GM12878 (cell line): ENCODE measurements at regions not wholly inside any gene's neighbourhood (a gene's known extent, or its start where the extent isn't known, plus 50 kb on each side); places are given as distances from the start of the nearest gene placed in this dataset.

Source experiments
- ATF7 ChIP-seq: fragments of 450-650 bp; IDR thresholded peaks from 2 replicates; pipeline ENCODE4 v1.6.1; 2016; ENCODE audit warnings: low read depth, mild to moderate bottlenecking
- CBX5 ChIP-seq: sonication (generic); IDR thresholded peaks from 2 replicates; pipeline ENCODE4 v1.6.1; 2016; ENCODE audit warnings: low read depth, moderate library complexity, mild to moderate bottlenecking, inconsistent platforms
- CHD2 ChIP-seq: IDR thresholded peaks from 2 replicates; pipeline ENCODE4 v1.6.1; 2011; ENCODE audit warnings: low read depth, low read length, improper control_type of control experiment, borderline replicate concordance
- FOXK2 ChIP-seq: fragments of 450-650 bp; IDR thresholded peaks from 2 replicates; pipeline ENCODE4 v1.6.1; 2017; ENCODE audit warnings: mild to moderate bottlenecking, moderate library complexity
- HDGF ChIP-seq: fragments of 450-650 bp; IDR thresholded peaks from 2 replicates; pipeline ENCODE4 v1.6.1; 2016; ENCODE audit warnings: antibody characterized with exemption
- IKZF1 ChIP-seq: fragments of 450-650 bp; conservative IDR thresholded peaks from 2 replicates; pipeline ENCODE4 v1.6.1; 2017; ENCODE audit warnings: antibody characterized with exemption, mild to moderate bottlenecking
- IKZF2 ChIP-seq, 2 experiments: fragments of 450-650 bp; IDR thresholded peaks; 2 replicates each; pipeline ENCODE4 v1.6.1; 2017; ENCODE audit warnings: mild to moderate bottlenecking in 2 of 2, moderate library complexity in 2 of 2
- IRF4 ChIP-seq: IDR thresholded peaks from 2 replicates; pipeline ENCODE4 v1.6.1; 2011; ENCODE audit warnings: low read depth, low read length
- JUND ChIP-seq: IDR thresholded peaks from 2 replicates; pipeline ENCODE4 v1.6.1; 2012; ENCODE audit warnings: low read depth, mild to moderate bottlenecking, low read length, improper control_type of control experiment, moderate library complexity
- MTA2 ChIP-seq: fragments of 450-650 bp; IDR thresholded peaks from 2 replicates; pipeline ENCODE4 v1.6.1; 2016; ENCODE audit warnings: low read depth, mild to moderate bottlenecking, moderate library complexity
- MTA3 ChIP-seq: IDR thresholded peaks from 2 replicates; pipeline ENCODE4 v1.6.1; 2012; ENCODE audit warnings: low read length, inconsistent platforms, borderline replicate concordance
- NBN ChIP-seq: fragments of 450-650 bp; IDR thresholded peaks from 2 replicates; pipeline ENCODE4 v1.6.1; 2016
- POLR2AphosphoS2 ChIP-seq: IDR thresholded peaks from 2 replicates; pipeline ENCODE4 v1.6.1; 2011; ENCODE audit warnings: low read depth, mild to moderate bottlenecking, low read length, improper control_type of control experiment, moderate library complexity
- POU2F2 ChIP-seq: IDR thresholded peaks from 3 replicates; pipeline ENCODE4 v1.6.1; 2011; ENCODE audit warnings: low read depth, mild to moderate bottlenecking, low read length, borderline replicate concordance
- RCOR1 ChIP-seq: conservative IDR thresholded peaks from 2 replicates; pipeline ENCODE4 v1.6.1; 2012; ENCODE audit warnings: low read depth, low read length, improper control_type of control experiment
- SIN3A ChIP-seq: IDR thresholded peaks from 2 replicates; pipeline ENCODE4 v1.6.1; 2012; ENCODE audit warnings: low read depth, low read length, improper control_type of control experiment
- SREBF2 ChIP-seq: IDR thresholded peaks from 2 replicates; pipeline ENCODE4 v1.6.1; 2012; ENCODE audit warnings: mild to moderate bottlenecking, low read length
- ZNF622 ChIP-seq: fragments of 450-650 bp; IDR thresholded peaks from 2 replicates; pipeline ENCODE4 v1.6.1; 2017; ENCODE audit warnings: mild to moderate bottlenecking, inconsistent platforms
- TF ChIP-seq, protein P1 (sequence below): fragments of 450-650 bp; IDR thresholded peaks from 2 replicates; pipeline ENCODE4 v1.6.1; 2016; ENCODE audit warnings: mild to moderate bottlenecking, moderate library complexity, borderline replicate concordance
- TF ChIP-seq, protein P2 (sequence below): fragments of 450-650 bp; IDR thresholded peaks from 2 replicates; pipeline ENCODE4 v1.6.1; 2016; ENCODE audit warnings: mild to moderate bottlenecking
- TF ChIP-seq, protein P3 (sequence below): IDR thresholded peaks from 2 replicates; pipeline ENCODE4 v1.6.1; 2012; ENCODE audit warnings: low read length, inconsistent platforms
- TF ChIP-seq, protein P4 (sequence below): fragments of 450-650 bp; formaldehyde crosslinking; IDR thresholded peaks from 2 replicates; pipeline ENCODE4 v1.4.0; 2020; ENCODE audit warnings: mild to moderate bottlenecking, moderate library complexity

DNA sequence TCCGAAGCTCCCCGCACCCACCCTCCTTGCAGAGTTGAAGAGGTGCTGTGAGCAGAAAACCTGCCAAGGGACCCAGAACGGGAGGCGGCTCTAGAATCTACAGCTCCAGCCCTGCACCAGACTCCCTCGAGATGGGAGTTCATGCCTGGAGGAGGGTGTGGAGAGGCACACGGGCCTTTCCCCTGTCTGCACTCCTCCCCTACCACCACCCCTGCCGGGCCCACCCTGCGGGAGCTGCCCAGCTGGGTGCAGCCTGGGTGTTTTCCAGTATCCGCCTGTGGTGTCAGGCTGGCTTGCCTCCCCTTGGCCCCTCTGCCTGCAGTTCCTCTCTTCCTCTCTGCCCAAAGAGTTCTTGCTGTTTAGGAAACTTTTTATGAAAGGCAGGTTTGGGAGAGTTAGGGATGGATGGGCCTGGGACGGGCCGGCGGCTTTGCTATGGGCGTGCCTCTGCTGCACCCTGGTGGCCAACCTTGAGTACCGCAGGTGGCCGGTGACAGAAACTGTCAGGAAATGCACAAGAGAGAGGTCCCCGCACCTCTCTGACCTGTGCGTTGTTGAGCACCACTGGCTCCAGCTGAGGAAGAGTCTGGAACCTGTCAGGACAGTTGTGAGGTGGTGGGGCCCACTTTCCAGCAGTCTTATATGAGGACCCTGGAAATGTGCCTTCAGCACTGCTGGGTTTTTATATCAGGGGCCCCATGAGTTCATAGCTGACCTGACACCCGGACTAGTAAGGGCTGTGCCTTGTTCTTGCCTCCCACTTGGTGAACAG is 354.1 kb downstream of the SEC14L1 start (continued):
- TF ChIP-seq CBX5 (no peak), MTA3 (no peak), IKZF1 (peak; percentile 44; the same call in 1 of the 2 replicates), ZNF622 (no peak), SREBF2 (no peak), RCOR1 (no peak), JUND (no peak), IKZF2 (IDR thresholded peaks at IDR 0.05) (no peak; a peak in 1 of 4 replicates), POU2F2 (no peak), MTA2 (no peak), CHD2 (no peak), ATF7 (no peak), HDGF (0 out of 2 replicates have a peak, but pooled peaks have one; percentile 56), IRF4 (no peak), NBN (peak; percentile 50; the same call in 1 of the 2 replicates), SIN3A (no peak), FOXK2 (no peak), POLR2AphosphoS2 (0 out of 2 replicates have a peak, but pooled peaks have one; percentile 57)
- TF ChIP-seq, protein P1, sequence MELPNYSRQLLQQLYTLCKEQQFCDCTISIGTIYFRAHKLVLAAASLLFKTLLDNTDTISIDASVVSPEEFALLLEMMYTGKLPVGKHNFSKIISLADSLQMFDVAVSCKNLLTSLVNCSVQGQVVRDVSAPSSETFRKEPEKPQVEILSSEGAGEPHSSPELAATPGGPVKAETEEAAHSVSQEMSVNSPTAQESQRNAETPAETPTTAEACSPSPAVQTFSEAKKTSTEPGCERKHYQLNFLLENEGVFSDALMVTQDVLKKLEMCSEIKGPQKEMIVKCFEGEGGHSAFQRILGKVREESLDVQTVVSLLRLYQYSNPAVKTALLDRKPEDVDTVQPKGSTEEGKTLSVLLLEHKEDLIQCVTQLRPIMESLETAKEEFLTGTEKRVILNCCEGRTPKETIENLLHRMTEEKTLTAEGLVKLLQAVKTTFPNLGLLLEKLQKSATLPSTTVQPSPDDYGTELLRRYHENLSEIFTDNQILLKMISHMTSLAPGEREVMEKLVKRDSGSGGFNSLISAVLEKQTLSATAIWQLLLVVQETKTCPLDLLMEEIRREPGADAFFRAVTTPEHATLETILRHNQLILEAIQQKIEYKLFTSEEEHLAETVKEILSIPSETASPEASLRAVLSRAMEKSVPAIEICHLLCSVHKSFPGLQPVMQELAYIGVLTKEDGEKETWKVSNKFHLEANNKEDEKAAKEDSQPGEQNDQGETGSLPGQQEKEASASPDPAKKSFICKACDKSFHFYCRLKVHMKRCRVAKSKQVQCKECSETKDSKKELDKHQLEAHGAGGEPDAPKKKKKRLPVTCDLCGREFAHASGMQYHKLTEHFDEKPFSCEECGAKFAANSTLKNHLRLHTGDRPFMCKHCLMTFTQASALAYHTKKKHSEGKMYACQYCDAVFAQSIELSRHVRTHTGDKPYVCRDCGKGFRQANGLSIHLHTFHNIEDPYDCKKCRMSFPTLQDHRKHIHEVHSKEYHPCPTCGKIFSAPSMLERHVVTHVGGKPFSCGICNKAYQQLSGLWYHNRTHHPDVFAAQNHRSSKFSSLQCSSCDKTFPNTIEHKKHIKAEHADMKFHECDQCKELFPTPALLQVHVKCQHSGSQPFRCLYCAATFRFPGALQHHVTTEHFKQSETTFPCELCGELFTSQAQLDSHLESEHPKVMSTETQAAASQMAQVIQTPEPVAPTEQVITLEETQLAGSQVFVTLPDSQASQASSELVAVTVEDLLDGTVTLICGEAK = no peak
- TF ChIP-seq, protein P2, sequence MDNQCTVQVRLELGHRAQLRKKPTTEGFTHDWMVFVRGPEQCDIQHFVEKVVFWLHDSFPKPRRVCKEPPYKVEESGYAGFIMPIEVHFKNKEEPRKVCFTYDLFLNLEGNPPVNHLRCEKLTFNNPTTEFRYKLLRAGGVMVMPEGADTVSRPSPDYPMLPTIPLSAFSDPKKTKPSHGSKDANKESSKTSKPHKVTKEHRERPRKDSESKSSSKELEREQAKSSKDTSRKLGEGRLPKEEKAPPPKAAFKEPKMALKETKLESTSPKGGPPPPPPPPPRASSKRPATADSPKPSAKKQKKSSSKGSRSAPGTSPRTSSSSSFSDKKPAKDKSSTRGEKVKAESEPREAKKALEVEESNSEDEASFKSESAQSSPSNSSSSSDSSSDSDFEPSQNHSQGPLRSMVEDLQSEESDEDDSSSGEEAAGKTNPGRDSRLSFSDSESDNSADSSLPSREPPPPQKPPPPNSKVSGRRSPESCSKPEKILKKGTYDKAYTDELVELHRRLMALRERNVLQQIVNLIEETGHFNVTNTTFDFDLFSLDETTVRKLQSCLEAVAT = peak; percentile 50; the same call in 1 of the 2 replicates
- TF ChIP-seq, protein P3, sequence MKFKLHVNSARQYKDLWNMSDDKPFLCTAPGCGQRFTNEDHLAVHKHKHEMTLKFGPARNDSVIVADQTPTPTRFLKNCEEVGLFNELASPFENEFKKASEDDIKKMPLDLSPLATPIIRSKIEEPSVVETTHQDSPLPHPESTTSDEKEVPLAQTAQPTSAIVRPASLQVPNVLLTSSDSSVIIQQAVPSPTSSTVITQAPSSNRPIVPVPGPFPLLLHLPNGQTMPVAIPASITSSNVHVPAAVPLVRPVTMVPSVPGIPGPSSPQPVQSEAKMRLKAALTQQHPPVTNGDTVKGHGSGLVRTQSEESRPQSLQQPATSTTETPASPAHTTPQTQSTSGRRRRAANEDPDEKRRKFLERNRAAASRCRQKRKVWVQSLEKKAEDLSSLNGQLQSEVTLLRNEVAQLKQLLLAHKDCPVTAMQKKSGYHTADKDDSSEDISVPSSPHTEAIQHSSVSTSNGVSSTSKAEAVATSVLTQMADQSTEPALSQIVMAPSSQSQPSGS = no peak
- TF ChIP-seq, protein P4, sequence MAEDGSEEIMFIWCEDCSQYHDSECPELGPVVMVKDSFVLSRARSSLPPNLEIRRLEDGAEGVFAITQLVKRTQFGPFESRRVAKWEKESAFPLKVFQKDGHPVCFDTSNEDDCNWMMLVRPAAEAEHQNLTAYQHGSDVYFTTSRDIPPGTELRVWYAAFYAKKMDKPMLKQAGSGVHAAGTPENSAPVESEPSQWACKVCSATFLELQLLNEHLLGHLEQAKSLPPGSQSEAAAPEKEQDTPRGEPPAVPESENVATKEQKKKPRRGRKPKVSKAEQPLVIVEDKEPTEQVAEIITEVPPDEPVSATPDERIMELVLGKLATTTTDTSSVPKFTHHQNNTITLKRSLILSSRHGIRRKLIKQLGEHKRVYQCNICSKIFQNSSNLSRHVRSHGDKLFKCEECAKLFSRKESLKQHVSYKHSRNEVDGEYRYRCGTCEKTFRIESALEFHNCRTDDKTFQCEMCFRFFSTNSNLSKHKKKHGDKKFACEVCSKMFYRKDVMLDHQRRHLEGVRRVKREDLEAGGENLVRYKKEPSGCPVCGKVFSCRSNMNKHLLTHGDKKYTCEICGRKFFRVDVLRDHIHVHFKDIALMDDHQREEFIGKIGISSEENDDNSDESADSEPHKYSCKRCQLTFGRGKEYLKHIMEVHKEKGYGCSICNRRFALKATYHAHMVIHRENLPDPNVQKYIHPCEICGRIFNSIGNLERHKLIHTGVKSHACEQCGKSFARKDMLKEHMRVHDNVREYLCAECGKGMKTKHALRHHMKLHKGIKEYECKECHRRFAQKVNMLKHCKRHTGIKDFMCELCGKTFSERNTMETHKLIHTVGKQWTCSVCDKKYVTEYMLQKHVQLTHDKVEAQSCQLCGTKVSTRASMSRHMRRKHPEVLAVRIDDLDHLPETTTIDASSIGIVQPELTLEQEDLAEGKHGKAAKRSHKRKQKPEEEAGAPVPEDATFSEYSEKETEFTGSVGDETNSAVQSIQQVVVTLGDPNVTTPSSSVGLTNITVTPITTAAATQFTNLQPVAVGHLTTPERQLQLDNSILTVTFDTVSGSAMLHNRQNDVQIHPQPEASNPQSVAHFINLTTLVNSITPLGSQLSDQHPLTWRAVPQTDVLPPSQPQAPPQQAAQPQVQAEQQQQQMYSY (CRISPR knock-in tag) = no peak
